ENCODE measurements at regions not wholly inside any gene's neighbourhood (a gene's known extent, or its start where the extent isn't known, plus 50 kb on each side); places are given as distances from the start of the nearest gene placed in this dataset.

DNA sequence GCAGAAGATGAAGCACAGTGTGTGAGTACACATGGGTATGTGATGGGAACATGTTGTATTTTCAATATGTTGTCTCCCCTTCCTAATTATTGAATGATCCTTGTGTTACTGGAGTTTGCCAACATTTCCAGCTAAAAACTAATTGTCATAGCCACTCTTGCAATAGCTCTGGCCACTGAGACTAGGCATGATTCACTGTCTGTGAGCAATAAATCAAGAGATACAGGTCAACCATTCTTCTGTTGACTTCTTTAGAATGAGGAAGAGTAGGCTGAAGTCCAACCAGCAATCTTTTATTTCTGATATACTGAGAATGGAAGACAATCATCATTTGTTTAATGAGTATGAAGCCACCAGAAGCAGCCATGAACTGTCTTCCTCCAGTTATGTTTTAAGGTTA lies 413.9 kb downstream of the SLITRK5 start:
- DNase-seq (ENCODE audit: low read depth): no peak

DNA sequence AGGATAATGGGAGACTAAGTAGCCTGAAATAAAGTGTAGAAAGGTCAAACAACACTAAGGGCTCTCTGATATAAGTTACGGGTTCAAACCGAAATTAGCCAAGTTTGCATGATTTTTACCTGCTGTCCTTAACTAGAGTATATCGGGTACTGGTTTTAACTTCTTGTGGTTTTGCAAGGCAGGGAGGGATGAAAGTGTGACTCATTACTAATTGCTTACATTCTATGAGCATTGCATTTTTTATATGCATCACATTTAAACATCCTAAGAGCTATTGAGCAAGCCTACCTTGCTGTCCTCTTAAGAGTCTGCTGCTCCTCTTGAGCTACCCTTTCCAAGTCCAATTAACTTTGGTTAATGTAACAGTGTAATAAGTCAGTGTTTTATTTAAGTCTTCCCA lies 415.4 kb downstream of the SLITRK5 start:
- DNase-seq (ENCODE audit: low read depth): no peak

DNA sequence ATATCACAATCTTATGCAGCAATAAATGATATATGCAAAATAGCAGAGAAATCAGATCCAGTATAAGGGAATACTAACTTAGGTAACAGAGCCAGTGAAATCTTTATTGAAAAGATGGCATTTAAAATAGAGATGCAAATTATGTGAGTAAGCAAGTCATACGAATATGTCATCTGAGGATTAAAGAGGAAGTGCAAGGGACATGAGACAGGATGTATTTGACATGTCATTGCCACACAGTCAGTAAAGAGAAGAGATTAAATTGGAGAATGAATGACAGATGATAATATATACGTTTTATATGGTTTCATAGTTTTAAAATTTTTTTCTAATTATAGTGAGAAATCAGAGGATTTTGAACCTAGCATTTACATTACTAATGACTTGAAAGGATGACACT lies 426.4 kb downstream of the SLITRK5 start:
- no peak for DNase-seq (ENCODE audit: low read depth)

DNA sequence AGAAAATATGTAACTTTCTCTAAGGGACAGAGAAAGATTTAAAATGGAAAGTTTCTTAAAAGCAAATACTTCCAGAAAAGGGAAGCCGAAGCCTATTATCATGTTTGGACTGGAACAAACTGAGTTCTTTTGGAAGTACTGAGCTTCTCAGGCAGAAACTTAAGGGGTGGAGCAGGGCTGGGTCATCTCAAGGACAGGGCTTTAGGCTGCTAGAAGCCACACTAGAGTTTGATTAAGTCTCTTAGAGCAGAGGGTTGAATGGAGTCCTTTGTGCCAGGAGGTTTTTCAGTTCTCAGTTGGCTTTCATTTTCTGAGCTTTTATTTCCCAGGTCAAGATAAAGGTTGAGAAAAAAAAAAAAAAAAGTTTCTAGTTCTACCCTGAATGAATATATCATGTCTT lies 432.7 kb downstream of the SLITRK5 start:
- no peak for DNase-seq (ENCODE audit: low read depth)

- no peak for DNase-seq (ENCODE audit: low read depth)
These were observed 433.4 kb downstream of the SLITRK5 start for GRCh38 chr13:88104576-88104975.

GRCh38 chr13:88107570-88107969 lies 436.4 kb downstream of the SLITRK5 start:
- DNase-seq (ENCODE audit: low read depth): no peak

DNA sequence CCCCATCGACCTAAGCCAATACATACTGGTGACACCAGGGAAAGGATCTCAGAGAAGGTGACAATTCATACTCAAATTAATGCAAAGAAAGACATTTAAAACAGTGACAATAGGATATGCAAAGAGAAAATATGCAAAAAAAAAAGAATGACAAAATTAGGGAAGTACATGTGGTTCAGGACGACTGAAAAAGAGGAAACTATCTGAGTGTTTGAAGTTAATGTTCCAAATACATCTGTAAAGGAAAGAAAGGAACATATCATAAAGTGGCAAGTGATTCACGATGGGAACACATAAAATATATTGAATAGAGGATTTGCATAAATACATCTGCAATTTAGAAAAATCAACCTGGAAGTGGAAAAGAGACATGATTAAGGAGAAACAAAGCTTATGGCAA lies 441.4 kb downstream of the SLITRK5 start:
- no peak for DNase-seq (ENCODE audit: low read depth)

GRCh38 chr13:88115976-88116375 lies 444.8 kb downstream of the SLITRK5 start:
- no peak for DNase-seq (ENCODE audit: low read depth)

- DNase-seq (ENCODE audit: low read depth): no peak
These were observed 447.8 kb downstream of the SLITRK5 start for GRCh38 chr13:88118952-88119351.

DNA sequence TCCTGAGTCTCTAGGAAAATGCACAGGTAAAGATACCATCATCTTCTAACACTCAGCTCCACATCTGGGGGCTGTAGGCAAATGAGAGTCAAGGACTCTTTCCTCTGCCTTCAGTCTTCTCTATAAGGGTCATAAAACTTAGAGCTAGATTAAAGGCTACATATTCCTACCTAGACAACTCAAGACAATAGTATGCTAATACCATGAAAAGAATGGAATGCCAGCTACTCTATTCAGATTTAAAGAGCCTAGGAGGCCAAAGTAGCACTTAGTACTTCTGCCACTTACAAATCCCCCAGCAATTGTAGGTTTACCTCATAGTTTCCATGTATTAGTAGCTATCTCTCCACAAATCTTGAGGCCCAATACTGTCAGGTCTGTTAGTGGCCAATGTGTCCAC lies 453.0 kb downstream of the SLITRK5 start:
- DNase-seq (ENCODE audit: low read depth): no peak

- no peak for DNase-seq (ENCODE audit: low read depth)
These were observed 453.9 kb downstream of the SLITRK5 start for GRCh38 chr13:88125055-88125454.

GRCh38 chr13:88136098-88136790 lies 465.1 kb downstream of the SLITRK5 start:
- no peak for DNase-seq (ENCODE audit: low read depth)

- no peak for DNase-seq (ENCODE audit: low read depth)
These were observed 471.5 kb downstream of the SLITRK5 start for GRCh38 chr13:88142653-88143052.

GRCh38 chr13:88144580-88144979 lies 473.4 kb downstream of the SLITRK5 start:
- no peak for DNase-seq (ENCODE audit: low read depth)

DNA sequence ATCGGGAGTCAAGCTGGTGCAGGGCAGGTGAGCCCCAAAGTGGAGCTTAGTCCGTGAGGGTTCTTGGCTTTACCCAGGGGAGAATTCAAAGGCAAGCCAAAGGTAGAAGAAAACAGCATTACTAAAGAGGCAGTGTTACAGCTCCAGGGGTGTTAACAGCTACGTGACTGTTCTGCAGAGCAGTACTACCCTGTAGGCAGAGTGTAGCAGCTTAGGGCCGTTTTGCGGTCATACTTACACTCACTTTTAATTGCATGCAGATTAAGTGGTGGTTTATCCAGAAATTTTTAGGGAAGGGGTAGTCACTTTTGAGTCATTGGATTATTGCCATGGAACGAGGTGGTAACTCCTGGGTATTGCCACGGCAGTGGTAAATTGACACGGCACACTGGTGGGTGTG lies 482.2 kb downstream of the SLITRK5 start:
- no peak for DNase-seq (ENCODE audit: low read depth)

DNA sequence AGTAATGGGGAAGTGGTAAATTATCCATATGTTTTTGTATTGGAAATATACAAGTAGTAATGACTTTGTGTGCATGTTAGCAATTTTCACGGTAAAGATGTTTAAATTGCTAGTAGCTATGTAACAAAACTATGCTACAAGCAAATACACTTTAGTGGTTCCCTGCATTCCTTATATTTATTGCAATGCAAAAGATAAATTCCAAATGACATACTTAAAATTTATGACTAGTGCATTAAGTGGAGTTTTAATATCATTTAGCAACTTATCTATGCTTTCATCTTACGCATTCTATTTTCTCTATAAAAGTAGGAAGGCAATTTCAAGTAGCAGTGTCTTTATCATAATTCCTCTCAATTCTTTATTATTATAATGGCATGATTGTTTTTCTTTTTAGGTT lies 482.8 kb downstream of the SLITRK5 start:
- DNase-seq (ENCODE audit: low read depth): no peak

DNA sequence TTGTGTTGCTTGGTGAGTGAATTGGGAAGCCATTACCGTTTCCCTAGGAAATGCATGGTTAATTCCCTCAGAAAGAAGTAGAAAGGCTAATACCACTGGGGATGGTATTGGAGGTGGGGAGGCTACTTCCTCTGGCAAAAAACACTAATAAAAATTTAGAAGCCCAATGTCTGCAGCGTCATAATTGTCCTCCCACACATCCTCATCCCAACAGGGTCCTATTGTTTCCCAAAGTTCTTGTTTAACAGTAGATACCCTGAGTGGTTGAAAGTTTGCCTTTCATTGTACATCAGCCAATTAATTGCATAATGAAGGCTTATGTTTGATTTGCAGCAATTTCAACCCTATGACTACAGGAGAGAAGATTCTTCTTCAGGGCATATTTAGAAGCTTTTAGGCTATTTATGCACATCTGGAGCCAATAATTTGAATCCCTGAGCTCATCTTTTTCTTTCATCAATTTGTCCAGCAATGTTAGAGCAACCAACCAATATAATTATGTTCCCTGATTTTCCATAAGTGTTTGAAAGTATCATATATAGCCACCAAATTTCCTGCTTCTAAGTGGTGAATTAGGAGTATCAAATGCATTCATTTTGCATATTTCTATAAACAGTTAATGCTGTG lies 491.0 kb downstream of the SLITRK5 start:
- DNase-seq (ENCODE audit: low read depth): no peak

DNA sequence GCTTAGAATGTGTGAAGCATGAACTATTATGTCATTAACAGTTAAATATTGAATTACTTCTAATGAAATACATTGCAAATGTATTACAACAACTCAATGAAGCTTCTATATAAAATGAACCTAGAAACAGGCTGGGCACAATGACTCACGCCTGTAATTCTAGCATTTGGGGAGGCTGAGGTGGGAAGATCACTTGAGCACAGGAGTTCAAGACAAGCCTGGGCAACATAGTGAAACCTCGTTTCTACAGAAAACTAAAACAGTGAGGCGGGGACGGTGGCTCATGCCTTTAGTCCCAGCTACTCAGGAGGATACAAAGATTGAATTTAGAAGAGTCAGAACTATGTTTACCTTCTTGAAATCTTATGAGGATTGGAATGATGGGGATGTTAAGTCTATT lies 505.1 kb downstream of the SLITRK5 start:
- no peak for DNase-seq (ENCODE audit: low read depth)

DNA sequence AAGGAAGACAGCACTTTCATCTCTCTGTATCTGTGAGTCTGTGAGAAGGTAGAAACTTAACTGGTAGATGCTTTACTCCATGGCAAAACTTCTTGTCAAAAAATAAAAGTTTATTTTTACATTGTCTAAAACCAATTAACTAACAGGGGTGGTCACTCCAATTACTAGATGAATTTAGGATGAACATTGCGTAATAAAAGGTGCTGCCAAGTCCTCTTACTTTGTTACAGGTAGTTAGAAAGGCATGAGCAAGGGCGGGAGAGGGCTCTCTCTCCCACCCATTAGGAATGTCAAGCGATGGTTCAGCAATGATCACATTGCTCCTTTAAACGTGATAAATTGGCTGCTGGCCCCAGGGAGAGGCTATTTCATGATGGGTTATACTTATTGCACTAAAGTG lies 512.3 kb downstream of the SLITRK5 start:
- no peak for DNase-seq (ENCODE audit: low read depth)

GRCh38 chr13:88188986-88189385 lies 517.8 kb downstream of the SLITRK5 start:
- no peak for DNase-seq (ENCODE audit: low read depth)

DNA sequence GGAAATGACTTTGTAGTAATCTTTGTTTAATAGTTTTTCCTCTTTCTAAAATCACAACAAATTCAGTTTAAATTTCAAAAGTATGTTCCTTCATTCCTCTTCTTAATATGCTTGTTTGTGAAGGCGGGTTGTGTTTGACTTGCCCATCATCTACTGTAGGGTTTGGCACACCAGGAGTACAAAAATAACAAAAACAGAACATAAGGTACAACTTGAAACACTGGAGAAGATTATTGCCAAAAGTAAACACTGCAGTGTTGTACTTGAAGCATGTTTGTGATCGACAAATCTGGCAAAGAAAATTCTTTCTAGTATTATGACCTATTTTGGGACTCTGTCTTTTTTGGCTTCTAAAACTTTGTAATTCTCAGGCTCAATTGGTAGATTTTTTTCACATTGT lies 518.6 kb downstream of the SLITRK5 start:
- no peak for DNase-seq (ENCODE audit: low read depth)

DNA sequence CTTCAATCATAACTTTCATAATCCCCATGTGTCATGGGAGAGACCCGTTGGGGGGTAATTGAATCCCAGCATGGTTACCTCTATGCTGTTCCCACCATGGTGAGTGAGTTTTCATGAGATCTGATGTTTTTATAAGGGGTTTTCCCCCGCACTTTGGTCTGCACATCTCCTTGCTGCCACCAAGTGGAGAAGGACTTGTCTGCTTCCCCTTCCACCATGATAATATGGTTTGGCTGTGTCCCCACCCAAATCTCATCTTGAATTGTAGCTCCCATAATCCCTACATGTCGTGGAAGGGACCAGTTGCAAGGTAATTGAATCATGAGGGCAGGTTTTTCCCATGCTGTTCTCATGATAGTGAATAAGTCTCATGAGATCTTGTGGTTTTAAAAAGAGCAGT lies 524.9 kb downstream of the SLITRK5 start:
- DNase-seq (ENCODE audit: low read depth): no peak

GRCh38 chr13:88217372-88217771 lies 546.2 kb downstream of the SLITRK5 start:
- DNase-seq (ENCODE audit: low read depth): no peak

- no peak for DNase-seq (ENCODE audit: low read depth)
These were observed 546.7 kb downstream of the SLITRK5 start for GRCh38 chr13:88217883-88218282.

Measured in activated T-cell treated with anti-CD3 and anti-CD28 coated beads for 48 hours (primary cell).